ENCODE measurements at regions not wholly inside any gene's neighbourhood (a gene's known extent, or its start where the extent isn't known, plus 50 kb on each side); places are given as distances from the start of the nearest gene placed in this dataset.

DNA sequence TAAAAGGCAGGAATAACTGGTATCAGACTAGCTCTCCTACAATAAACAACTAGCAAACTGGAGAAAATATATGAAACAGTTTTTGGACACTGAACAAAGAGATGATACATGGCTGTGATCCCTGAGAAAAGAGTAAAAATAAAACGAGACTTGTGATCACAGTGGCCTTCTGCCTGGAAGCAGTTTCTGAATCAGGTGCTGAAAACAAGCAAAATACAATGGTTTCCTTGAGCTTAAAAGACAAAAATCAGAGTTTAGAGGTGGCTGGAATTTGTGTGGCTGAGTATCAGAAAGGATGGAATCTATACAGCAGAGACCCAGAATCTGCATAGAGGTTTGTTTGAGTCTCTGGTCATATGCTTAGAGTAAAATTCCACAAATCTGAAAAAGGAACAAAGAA, 242.5 kb upstream of the SOX9 start:
- no peak for TF ChIP-seq SIN3A (IDR thresholded peaks at IDR 0.05; ENCODE audit: borderline replicate concordance, insufficient read depth, low read depth, low read length)
- TF ChIP-seq, protein P1, sequence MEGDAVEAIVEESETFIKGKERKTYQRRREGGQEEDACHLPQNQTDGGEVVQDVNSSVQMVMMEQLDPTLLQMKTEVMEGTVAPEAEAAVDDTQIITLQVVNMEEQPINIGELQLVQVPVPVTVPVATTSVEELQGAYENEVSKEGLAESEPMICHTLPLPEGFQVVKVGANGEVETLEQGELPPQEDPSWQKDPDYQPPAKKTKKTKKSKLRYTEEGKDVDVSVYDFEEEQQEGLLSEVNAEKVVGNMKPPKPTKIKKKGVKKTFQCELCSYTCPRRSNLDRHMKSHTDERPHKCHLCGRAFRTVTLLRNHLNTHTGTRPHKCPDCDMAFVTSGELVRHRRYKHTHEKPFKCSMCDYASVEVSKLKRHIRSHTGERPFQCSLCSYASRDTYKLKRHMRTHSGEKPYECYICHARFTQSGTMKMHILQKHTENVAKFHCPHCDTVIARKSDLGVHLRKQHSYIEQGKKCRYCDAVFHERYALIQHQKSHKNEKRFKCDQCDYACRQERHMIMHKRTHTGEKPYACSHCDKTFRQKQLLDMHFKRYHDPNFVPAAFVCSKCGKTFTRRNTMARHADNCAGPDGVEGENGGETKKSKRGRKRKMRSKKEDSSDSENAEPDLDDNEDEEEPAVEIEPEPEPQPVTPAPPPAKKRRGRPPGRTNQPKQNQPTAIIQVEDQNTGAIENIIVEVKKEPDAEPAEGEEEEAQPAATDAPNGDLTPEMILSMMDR (IDR thresholded peaks at IDR 0.05) = no peak
- TF ChIP-seq POLR2AphosphoS5 (IDR thresholded peaks at IDR 0.05; ENCODE audit: low read depth, low read length) = no peak
- TF ChIP-seq, protein P2, sequence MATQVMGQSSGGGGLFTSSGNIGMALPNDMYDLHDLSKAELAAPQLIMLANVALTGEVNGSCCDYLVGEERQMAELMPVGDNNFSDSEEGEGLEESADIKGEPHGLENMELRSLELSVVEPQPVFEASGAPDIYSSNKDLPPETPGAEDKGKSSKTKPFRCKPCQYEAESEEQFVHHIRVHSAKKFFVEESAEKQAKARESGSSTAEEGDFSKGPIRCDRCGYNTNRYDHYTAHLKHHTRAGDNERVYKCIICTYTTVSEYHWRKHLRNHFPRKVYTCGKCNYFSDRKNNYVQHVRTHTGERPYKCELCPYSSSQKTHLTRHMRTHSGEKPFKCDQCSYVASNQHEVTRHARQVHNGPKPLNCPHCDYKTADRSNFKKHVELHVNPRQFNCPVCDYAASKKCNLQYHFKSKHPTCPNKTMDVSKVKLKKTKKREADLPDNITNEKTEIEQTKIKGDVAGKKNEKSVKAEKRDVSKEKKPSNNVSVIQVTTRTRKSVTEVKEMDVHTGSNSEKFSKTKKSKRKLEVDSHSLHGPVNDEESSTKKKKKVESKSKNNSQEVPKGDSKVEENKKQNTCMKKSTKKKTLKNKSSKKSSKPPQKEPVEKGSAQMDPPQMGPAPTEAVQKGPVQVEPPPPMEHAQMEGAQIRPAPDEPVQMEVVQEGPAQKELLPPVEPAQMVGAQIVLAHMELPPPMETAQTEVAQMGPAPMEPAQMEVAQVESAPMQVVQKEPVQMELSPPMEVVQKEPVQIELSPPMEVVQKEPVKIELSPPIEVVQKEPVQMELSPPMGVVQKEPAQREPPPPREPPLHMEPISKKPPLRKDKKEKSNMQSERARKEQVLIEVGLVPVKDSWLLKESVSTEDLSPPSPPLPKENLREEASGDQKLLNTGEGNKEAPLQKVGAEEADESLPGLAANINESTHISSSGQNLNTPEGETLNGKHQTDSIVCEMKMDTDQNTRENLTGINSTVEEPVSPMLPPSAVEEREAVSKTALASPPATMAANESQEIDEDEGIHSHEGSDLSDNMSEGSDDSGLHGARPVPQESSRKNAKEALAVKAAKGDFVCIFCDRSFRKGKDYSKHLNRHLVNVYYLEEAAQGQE (IDR thresholded peaks at IDR 0.05; ENCODE audit: insufficient read depth in 1 of 2, low read depth in 2 of 2, low read length in 1 of 2) = no peak
- TF ChIP-seq TCF7L2 (IDR thresholded peaks at IDR 0.05; ENCODE audit: low read depth, low read length) = no peak
- POLR2A ChIA-PET = no interaction called here
- in situ Hi-C loops (cut with HindIII; ENCODE audit: low pct_unique_long_range_greater_than_20kb, low sequenced_read_pairs) = no loop called here

DNA sequence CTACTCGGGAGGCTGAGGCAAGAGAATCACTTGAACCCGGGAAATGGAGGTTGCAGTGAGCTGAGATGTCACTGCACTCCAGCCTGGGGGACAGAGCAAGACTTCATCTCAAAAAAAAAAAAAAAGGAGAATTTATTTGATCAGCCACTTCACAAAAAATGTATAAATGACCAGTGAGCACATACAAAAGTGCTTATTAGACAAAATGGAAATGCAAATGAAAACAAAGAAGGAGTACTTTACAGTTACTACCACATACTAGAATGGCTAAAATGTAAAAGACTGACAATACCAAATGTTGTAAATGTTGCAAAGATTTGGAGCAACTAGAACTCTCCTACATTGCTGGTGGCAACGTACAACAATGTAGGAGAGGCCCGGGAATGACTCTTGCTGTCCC, 241.8 kb upstream of the SOX9 start:
- in situ Hi-C loops (cut with HindIII; ENCODE audit: low pct_unique_long_range_greater_than_20kb, low sequenced_read_pairs) = no loop called here
- no TSS peak for BruUV-seq (replicated peaks)
- Histone ChIP-seq H3K36me3 (ENCODE audit: control insufficient read depth, insufficient read depth, low read length) (no peaks in the 10 kb centered on the region), H3K27ac (ENCODE audit: low read length) (no peak overlapping the region), H3K4me1 (ENCODE audit: control insufficient read depth, insufficient read depth, low read length) (no peaks in the 10 kb centered on the region), H3K4me3 (ENCODE audit: low read depth in 2 of 2, low read length in 2 of 2) (no peak overlapping the region), H3K9me3 (ENCODE audit: control insufficient read depth, insufficient read depth, low read depth, low read length) (no peaks in the 10 kb centered on the region), H3K27me3 (ENCODE audit: control insufficient read depth, insufficient read depth, low read length) (peaks cover 2% of the 10 kb centered on the region)
- CTCF ChIA-PET = no interaction called here
- TF ChIP-seq, protein P2 (IDR thresholded peaks at IDR 0.05; ENCODE audit: insufficient read depth in 1 of 2, low read depth in 2 of 2, low read length in 1 of 2) = no peak
- TF ChIP-seq TCF7L2 (IDR thresholded peaks at IDR 0.05; ENCODE audit: low read depth, low read length) (no peak), SIN3A (IDR thresholded peaks at IDR 0.05; ENCODE audit: borderline replicate concordance, insufficient read depth, low read depth, low read length) (no peak), POLR2AphosphoS5 (IDR thresholded peaks at IDR 0.05; ENCODE audit: low read depth, low read length) (no peak)
- TF ChIP-seq, protein P1 (IDR thresholded peaks at IDR 0.05) = no peak
- intact Hi-C loops (cut with micrococcal nuclease; ENCODE audit: unreplicated experiment) = no loop called here
- DNase-seq (ENCODE audit: low read depth, low spot score) = no peak
- ATAC-seq = no peak
- POLR2A ChIA-PET = no interaction called here

More for the DNA sequence above, 242.5 kb upstream of the SOX9 start:
- Histone ChIP-seq H3K36me3 (ENCODE audit: control insufficient read depth, insufficient read depth, low read length) (no peaks in the 10 kb centered on the region), H3K27me3 (ENCODE audit: control insufficient read depth, insufficient read depth, low read length) (no peaks in the 10 kb centered on the region; the same call in none of the 2 replicates), H3K9me3 (ENCODE audit: control insufficient read depth, insufficient read depth, low read depth, low read length) (no peaks in the 10 kb centered on the region), H3K4me1 (ENCODE audit: control insufficient read depth, insufficient read depth, low read length) (no peaks in the 10 kb centered on the region), H3K4me3 (ENCODE audit: low read depth in 2 of 2, low read length in 2 of 2) (no peak overlapping the region), H3K27ac (ENCODE audit: low read length) (no peak overlapping the region)
- no TSS peak for BruUV-seq (replicated peaks)
- DNase-seq (ENCODE audit: low read depth, low spot score) (no peak), ATAC-seq (no peak)
- intact Hi-C loops (cut with micrococcal nuclease; ENCODE audit: unreplicated experiment) = no loop called here
- CTCF ChIA-PET = no interaction called here

Measured in Panc1 (cell line).